HG02884 (cell line): ENCODE measurements at regions not wholly inside any gene's neighbourhood (a gene's known extent, or its start where the extent isn't known, plus 50 kb on each side); places are given as distances from the start of the nearest gene placed in this dataset.
"Not testable (repeated sequence)": the region's sequence is repeated elsewhere in the genome, so short reads cannot be mapped to it uniquely, and the experiment has no call there.

Experiments used
- ATAC-seq: cut with Tn5 transposase; IDR thresholded peaks from one replicate; pipeline ENCODE4 v1.9.1; 2021; ENCODE audit warnings: mild to moderate bottlenecking, moderate library complexity; ENCODE audit not compliant: unreplicated experiment

GRCh38 chr5:29231154-29231553 lies 1962.3 kb upstream of the CDH6 start:
- ATAC-seq = no peak

GRCh38 chr5:29230591-29230990 lies 1962.9 kb upstream of the CDH6 start:
- no peak for ATAC-seq

GRCh38 chr5:29229461-29229860 lies 1964.0 kb upstream of the CDH6 start:
- ATAC-seq = no peak

- ATAC-seq = no peak
Measured at GRCh38 chr5:29218138-29218537, 1975.3 kb upstream of the CDH6 start.

- no peak for ATAC-seq
Measured at GRCh38 chr5:29214839-29215238, 1978.6 kb upstream of the CDH6 start.

GRCh38 chr5:29213475-29213874 lies 1980.0 kb upstream of the CDH6 start:
- ATAC-seq = no peak

- no peak for ATAC-seq
Measured at GRCh38 chr5:29208024-29208423, 1985.5 kb upstream of the CDH6 start.

- ATAC-seq = no peak
Measured at GRCh38 chr5:29203049-29203448, 1990.4 kb upstream of the CDH6 start.

- no peak for ATAC-seq
Measured at GRCh38 chr5:29197631-29198454, 1995.6 kb upstream of the CDH6 start.

- no peak for ATAC-seq
Measured at GRCh38 chr5:29193972-29194371, 1999.5 kb upstream of the CDH6 start.

GRCh38 chr5:29191269-29192048 lies 2002.0 kb upstream of the CDH6 start:
- not testable (repeated sequence) for ATAC-seq

GRCh38 chr5:29190398-29190797 lies 2003.1 kb upstream of the CDH6 start:
- ATAC-seq = not testable (repeated sequence)

- not testable (repeated sequence) for ATAC-seq
Measured at GRCh38 chr5:29186380-29186779, 2007.1 kb upstream of the CDH6 start.

GRCh38 chr5:29185558-29185957 lies 2007.9 kb upstream of the CDH6 start:
- no peak for ATAC-seq

- ATAC-seq = no peak
Measured at GRCh38 chr5:29175774-29176173, 2017.7 kb upstream of the CDH6 start.

GRCh38 chr5:29170599-29170998 lies 2022.9 kb upstream of the CDH6 start:
- no peak for ATAC-seq

- ATAC-seq = no peak
Measured at GRCh38 chr5:29169886-29170285, 2023.6 kb upstream of the CDH6 start.

- ATAC-seq = no peak
Measured at GRCh38 chr5:29162297-29162696, 2031.2 kb upstream of the CDH6 start.

GRCh38 chr5:29161399-29162291 lies 2031.8 kb upstream of the CDH6 start:
- ATAC-seq = no peak

GRCh38 chr5:29157975-29158374 lies 2035.5 kb upstream of the CDH6 start:
- ATAC-seq = no peak

GRCh38 chr5:29150840-29151239 lies 2042.6 kb upstream of the CDH6 start:
- no peak for ATAC-seq
